ENCODE measurements at regions not wholly inside any gene's neighbourhood (a gene's known extent, or its start where the extent isn't known, plus 50 kb on each side); places are given as distances from the start of the nearest gene placed in this dataset.

- Histone ChIP-seq H3K9ac (ENCODE audit: low read depth in 2 of 2, low read length in 2 of 2) (no peak overlapping the region), H3K36me3 (no peaks in the 10 kb centered on the region), H3K4me1 (no peaks in the 10 kb centered on the region), H3K4me3 (no peak overlapping the region), H3K9me3 (no peaks in the 10 kb centered on the region), H3K27ac (no peak overlapping the region), H3K27me3 (no peaks in the 10 kb centered on the region)
- intact Hi-C loops (cut with DNase I) = no loop called here
- no peak for DNase-seq
- no peak for TF ChIP-seq CTCF (IDR thresholded peaks at IDR 0.05)
These were observed 1048.4 kb downstream of the SLITRK1 start for GRCh38 chr13:82833923-82834322.

- no peaks in the 10 kb centered on the region for H3K36me3 ChIP-seq
- no peak overlapping the region for H3K4me3 ChIP-seq
- no peak for DNase-seq
- no peak overlapping the region for H3K27ac ChIP-seq
- no peaks in the 10 kb centered on the region for H3K9me3 ChIP-seq
- no peak for TF ChIP-seq CTCF (IDR thresholded peaks at IDR 0.05)
- intact Hi-C loops (cut with DNase I) = no loop called here
- no peaks in the 10 kb centered on the region for H3K27me3 ChIP-seq
- H3K9ac ChIP-seq (ENCODE audit: low read depth in 2 of 2, low read length in 2 of 2) = no peak overlapping the region
- no peaks in the 10 kb centered on the region for H3K4me1 ChIP-seq
These were observed 1053.2 kb downstream of the SLITRK1 start for GRCh38 chr13:82829040-82829439.

GRCh38 chr13:82827724-82828123 lies 1054.5 kb downstream of the SLITRK1 start:
- Histone ChIP-seq H3K9ac (ENCODE audit: low read depth in 2 of 2, low read length in 2 of 2) (no peak overlapping the region), H3K27ac (no peak overlapping the region), H3K9me3 (no peaks in the 10 kb centered on the region), H3K36me3 (no peaks in the 10 kb centered on the region), H3K4me3 (no peak overlapping the region), H3K27me3 (no peaks in the 10 kb centered on the region), H3K4me1 (no peaks in the 10 kb centered on the region)
- no peak for DNase-seq
- TF ChIP-seq CTCF (IDR thresholded peaks at IDR 0.05) = no peak
- intact Hi-C loops (cut with DNase I) = no loop called here

GRCh38 chr13:82822935-82823334 lies 1059.3 kb downstream of the SLITRK1 start:
- H3K4me3 ChIP-seq = no peak overlapping the region
- no peaks in the 10 kb centered on the region for H3K4me1 ChIP-seq
- no peak overlapping the region for H3K27ac ChIP-seq
- no peaks in the 10 kb centered on the region for H3K36me3 ChIP-seq
- intact Hi-C loops (cut with DNase I) = no loop called here
- no peak overlapping the region for H3K9ac ChIP-seq (ENCODE audit: low read depth in 2 of 2, low read length in 2 of 2)
- no peaks in the 10 kb centered on the region for H3K9me3 ChIP-seq
- TF ChIP-seq CTCF (IDR thresholded peaks at IDR 0.05) = no peak
- DNase-seq = no peak
- H3K27me3 ChIP-seq = no peaks in the 10 kb centered on the region

GRCh38 chr13:82817133-82817532 lies 1065.1 kb downstream of the SLITRK1 start:
- H3K9ac ChIP-seq (ENCODE audit: low read depth in 2 of 2, low read length in 2 of 2) = no peak overlapping the region
- intact Hi-C loops (cut with DNase I) = no loop called here
- H3K27ac ChIP-seq = no peak overlapping the region
- no peak overlapping the region for H3K4me3 ChIP-seq
- DNase-seq = no peak
- TF ChIP-seq CTCF (IDR thresholded peaks at IDR 0.05) = no peak
- no peaks in the 10 kb centered on the region for H3K27me3 ChIP-seq
- no peaks in the 10 kb centered on the region for H3K36me3 ChIP-seq
- no peaks in the 10 kb centered on the region for H3K4me1 ChIP-seq
- H3K9me3 ChIP-seq = no peaks in the 10 kb centered on the region

- Histone ChIP-seq H3K9ac (ENCODE audit: low read depth in 2 of 2, low read length in 2 of 2) (no peak overlapping the region), H3K9me3 (no peaks in the 10 kb centered on the region), H3K4me3 (no peak overlapping the region), H3K4me1 (no peaks in the 10 kb centered on the region), H3K36me3 (no peaks in the 10 kb centered on the region), H3K27me3 (no peaks in the 10 kb centered on the region), H3K27ac (no peak overlapping the region)
- no peak for DNase-seq
- intact Hi-C loops (cut with DNase I) = no loop called here
- TF ChIP-seq CTCF (IDR thresholded peaks at IDR 0.05) = no peak
These were observed 1066.5 kb downstream of the SLITRK1 start for GRCh38 chr13:82815791-82816190.

Data from colonic mucosa (tissue), 4 donors.